SU-DHL-6 (cell line): ENCODE measurements at regions not wholly inside any gene's neighbourhood (a gene's known extent, or its start where the extent isn't known, plus 50 kb on each side); places are given as distances from the start of the nearest gene placed in this dataset.

ENCODE experiments used
- H2AFZ ChIP-seq: fragments of 200-600 bp; sonication (generic); 2 replicates; pipeline ENCODE4 v1.6.1; 2014; ENCODE audit warnings: low read depth, mild to moderate bottlenecking, moderate library complexity, mixed read lengths, antibody characterized with exemption, low read length; ENCODE audit not compliant: severe bottlenecking
- H3F3A ChIP-seq: fragments of 200-600 bp; shearing (Covaris generic); 2 replicates; pipeline ENCODE4 v1.6.0; 2016; ENCODE audit warnings: antibody characterized with exemption, mild to moderate bottlenecking; ENCODE audit not compliant: insufficient read depth
- H3K27ac ChIP-seq: fragments of 200-600 bp; sonication (generic); 2 replicates; pipeline ENCODE4 v1.5.1; 2016; ENCODE audit warnings: low read depth, mild to moderate bottlenecking, low read length, moderate library complexity, mixed read lengths
- H3K27me3 ChIP-seq: fragments of 200-600 bp; sonication (generic), shearing (Covaris generic); 2 replicates; pipeline ENCODE4 v1.6.0; 2014; ENCODE audit warnings: mild to moderate bottlenecking, low read length
- H3K36me3 ChIP-seq: fragments of 200-600 bp; sonication (generic); 2 replicates; pipeline ENCODE4 v1.6.1; 2014; ENCODE audit warnings: mild to moderate bottlenecking, low read length, mixed read lengths
- H3K4me2 ChIP-seq: fragments of 300-600, 200-600 bp; shearing (Covaris generic), sonication (generic); 2 replicates; pipeline ENCODE4 v1.6.0; 2014; ENCODE audit warnings: low read length, low read depth, mild to moderate bottlenecking; ENCODE audit not compliant: poor library complexity, severe bottlenecking
- H3K4me3 ChIP-seq: fragments of 200-600 bp; sonication (generic); 2 replicates; pipeline ENCODE4 v1.5.1; 2014; ENCODE audit warnings: antibody characterized with exemption, low read length, mild to moderate bottlenecking, mixed read lengths; ENCODE audit not compliant: insufficient read depth, poor library complexity, severe bottlenecking
- H3K79me2 ChIP-seq: fragments of 200-600 bp; sonication (generic); 2 replicates; pipeline ENCODE4 v1.6.1; 2014; ENCODE audit warnings: mild to moderate bottlenecking, low read length, moderate library complexity; ENCODE audit not compliant: insufficient read depth
- H3K9ac ChIP-seq: fragments of 200-600 bp; sonication (generic); 2 replicates; pipeline ENCODE4 v1.7.0; 2014; ENCODE audit warnings: mild to moderate bottlenecking, low read length
- H3K9me2 ChIP-seq: fragments of 200-600 bp; sonication (generic); replicated peaks from 2 replicates; pipeline ENCODE4 v1.6.1; 2014; ENCODE audit warnings: low read length; ENCODE audit not compliant: insufficient read depth
- H3K9me3 ChIP-seq: fragments of 200-600 bp; sonication (generic); 2 replicates; pipeline ENCODE4 v1.6.1; 2014; ENCODE audit warnings: low read length, mixed read lengths; ENCODE audit not compliant: insufficient read depth
- H4K20me1 ChIP-seq: fragments of 200-600 bp; sonication (generic); 2 replicates; pipeline ENCODE4 v1.6.1; 2014; ENCODE audit warnings: low read depth, mild to moderate bottlenecking, antibody characterized with exemption, low read length, moderate library complexity, mixed read lengths
- CTCF ChIP-seq: fragments of 200-600 bp; sonication (generic); IDR thresholded peaks from one replicate; pipeline ENCODE4 v1.5.1; 2017; ENCODE audit warnings: antibody characterized with exemption, mild to moderate bottlenecking, low read length, moderate library complexity; ENCODE audit not compliant: insufficient read depth, poor library complexity, severe bottlenecking
- EZH2phosphoT487 ChIP-seq: fragments of 200-600 bp; sonication (generic), shearing (Covaris generic); conservative IDR thresholded peaks from 2 replicates; pipeline ENCODE4 v1.6.1; 2018; ENCODE audit warnings: mild to moderate bottlenecking, antibody characterized with exemption, low read length, moderate library complexity, mixed read lengths

- no peak for TF ChIP-seq EZH2phosphoT487
- no peak for TF ChIP-seq CTCF
- Histone ChIP-seq H2AFZ (no peak overlapping the region), H3K79me2 (no peaks in the 10 kb centered on the region), H3K9ac (no peak overlapping the region), H3K9me2 (no peaks in the 10 kb centered on the region), H3K36me3 (no peaks in the 10 kb centered on the region), H3K4me2 (no peak overlapping the region), H3K27me3 (no peaks in the 10 kb centered on the region), H3K4me3 (no peak overlapping the region), H3K27ac (no peak overlapping the region), H4K20me1 (no peaks in the 10 kb centered on the region), H3F3A (no peaks in the 10 kb centered on the region), H3K9me3 (no peaks in the 10 kb centered on the region)
These were observed 219.7 kb upstream of the CDH5 start for GRCh38 chr16:66146798-66147197.

GRCh38 chr16:66144641-66145040 is 221.8 kb upstream of the CDH5 start:
- Histone ChIP-seq H3K36me3 (no peaks in the 10 kb centered on the region), H3K79me2 (no peaks in the 10 kb centered on the region), H2AFZ (no peak overlapping the region), H3K4me3 (no peak overlapping the region), H3K9ac (no peak overlapping the region), H3K27ac (no peak overlapping the region), H4K20me1 (no peaks in the 10 kb centered on the region), H3K4me2 (no peak overlapping the region), H3K27me3 (no peaks in the 10 kb centered on the region), H3K9me3 (no peaks in the 10 kb centered on the region), H3K9me2 (no peaks in the 10 kb centered on the region), H3F3A (no peaks in the 10 kb centered on the region)
- TF ChIP-seq EZH2phosphoT487 (no peak), CTCF (no peak)

GRCh38 chr16:66143415-66143814 is 223.1 kb upstream of the CDH5 start:
- H3K9ac ChIP-seq, result no peak overlapping the region
- no peak overlapping the region for H3K4me2 ChIP-seq
- H3K27ac ChIP-seq, result no peak overlapping the region
- no peaks in the 10 kb centered on the region for H4K20me1 ChIP-seq
- TF ChIP-seq CTCF (no peak), EZH2phosphoT487 (no peak)
- H3K9me2 ChIP-seq, result no peaks in the 10 kb centered on the region
- H3K36me3 ChIP-seq, result no peaks in the 10 kb centered on the region
- no peaks in the 10 kb centered on the region for H3F3A ChIP-seq
- H3K27me3 ChIP-seq, result no peaks in the 10 kb centered on the region
- H3K79me2 ChIP-seq, result no peaks in the 10 kb centered on the region
- no peak overlapping the region for H3K4me3 ChIP-seq
- no peaks in the 10 kb centered on the region for H3K9me3 ChIP-seq
- no peak overlapping the region for H2AFZ ChIP-seq

- Histone ChIP-seq H3K9me2 (no peaks in the 10 kb centered on the region), H3F3A (no peaks in the 10 kb centered on the region), H3K9ac (no peak overlapping the region), H4K20me1 (no peaks in the 10 kb centered on the region), H3K36me3 (no peaks in the 10 kb centered on the region), H3K27ac (no peak overlapping the region), H3K4me3 (no peak overlapping the region), H3K27me3 (no peaks in the 10 kb centered on the region), H2AFZ (no peak overlapping the region), H3K4me2 (no peak overlapping the region), H3K79me2 (no peaks in the 10 kb centered on the region), H3K9me3 (no peaks in the 10 kb centered on the region)
- TF ChIP-seq EZH2phosphoT487, result no peak
- no peak for TF ChIP-seq CTCF
These were observed 224.6 kb upstream of the CDH5 start for GRCh38 chr16:66141885-66142284.
